GM12892 (cell line): ENCODE measurements at regions not wholly inside any gene's neighbourhood (a gene's known extent, or its start where the extent isn't known, plus 50 kb on each side); places are given as distances from the start of the nearest gene placed in this dataset.

Experiments used
- POLR2A ChIP-seq: IDR thresholded peaks from 2 replicates; pipeline ENCODE4 v1.6.1; 2011; ENCODE audit warnings: low read depth, low read length, control low read depth
- POLR2AphosphoS5 ChIP-seq: IDR thresholded peaks from 2 replicates; pipeline ENCODE4 v1.6.1; 2011; ENCODE audit warnings: low read depth, low read length, control low read depth

DNA sequence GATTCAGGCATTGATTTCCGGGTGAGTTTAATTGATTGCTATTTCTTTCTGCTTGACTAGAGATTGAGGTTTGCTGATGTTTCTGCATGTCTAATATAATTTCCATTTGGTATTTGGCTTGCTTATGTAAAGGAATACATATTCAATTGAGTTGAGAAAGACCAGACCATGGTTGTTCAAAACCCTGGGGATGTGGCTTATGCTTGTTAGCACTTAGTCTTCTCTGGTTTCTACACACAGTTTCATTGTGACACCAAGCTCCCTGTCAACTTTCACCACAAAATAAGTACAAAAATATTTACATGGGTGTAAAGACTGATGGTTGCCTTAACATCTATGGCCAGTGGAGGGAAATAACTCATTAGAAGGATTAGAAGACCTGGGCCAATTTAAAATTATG, 209.6 kb downstream of the CDH26 start:
- TF ChIP-seq POLR2A (no peak), POLR2AphosphoS5 (no peak)
